Mesothelial cell of epicardium (in vitro differentiated cells): ENCODE measurements at regions not wholly inside any gene's neighbourhood (a gene's known extent, or its start where the extent isn't known, plus 50 kb on each side); places are given as distances from the start of the nearest gene placed in this dataset.

ENCODE experiments used
- DNase-seq, 2 experiments: peaks; one replicate each; pipeline ENCODE4 v3.0.0; 2021; ENCODE audit warnings: low spot score in 2 of 2; ENCODE audit not compliant: unreplicated experiment in 2 of 2
- H3K27ac Mint-ChIP-seq: 2 replicates; pipeline ENCODE4 v1.8.0; 2021; ENCODE audit warnings: mixed read lengths
- H3K27me3 Mint-ChIP-seq: 2 replicates; pipeline ENCODE4 v1.8.0; 2021; ENCODE audit warnings: low read depth, mixed read lengths
- H3K36me3 Mint-ChIP-seq: 2 replicates; pipeline ENCODE4 v1.8.0; 2021; ENCODE audit warnings: mixed read lengths
- H3K4me1 Mint-ChIP-seq: 2 replicates; pipeline ENCODE4 v1.8.0; 2021; ENCODE audit warnings: mixed read lengths
- H3K4me3 Mint-ChIP-seq: 2 replicates; pipeline ENCODE4 v1.8.0; 2021; ENCODE audit warnings: mild to moderate bottlenecking, moderate library complexity, mixed read lengths
- H3K9me3 Mint-ChIP-seq: 2 replicates; pipeline ENCODE4 v1.8.0; 2021; ENCODE audit warnings: mixed read lengths
- CTCF ChIP-seq: fragments of 200-600 bp; sonication (generic); IDR thresholded peaks from one replicate; pipeline ENCODE4 v1.5.0; 2021; ENCODE audit warnings: antibody characterized with exemption; ENCODE audit not compliant: unreplicated experiment

GRCh38 chr7:52659178-52659577 is 376.3 kb upstream of the POM121L12 start:
- Mint-ChIP-seq H3K4me1 (no peaks in the 10 kb centered on the region), H3K4me3 (no peak overlapping the region), H3K27ac (no peak overlapping the region)

DNA sequence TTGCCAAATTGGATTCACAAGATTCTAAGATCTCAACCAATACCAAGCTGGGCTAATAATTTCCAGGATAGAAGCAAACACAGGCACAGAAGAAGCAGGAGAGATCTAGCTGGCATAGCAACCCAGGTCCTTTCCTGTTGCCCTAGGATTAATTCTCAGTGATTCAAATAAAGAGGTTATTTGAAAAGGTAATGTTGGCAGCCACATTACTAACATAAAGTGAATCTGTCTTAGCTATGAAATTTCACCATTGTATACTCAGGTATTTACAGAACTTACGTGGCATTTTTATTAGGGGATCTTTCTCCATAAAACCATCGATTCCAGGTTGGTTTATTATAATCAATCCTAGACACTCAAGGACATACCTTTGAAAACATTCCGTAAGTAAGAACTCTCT is 379.3 kb upstream of the POM121L12 start:
- peaks cover 13% of the 10 kb centered on the region for H3K9me3 Mint-ChIP-seq
- no peaks in the 10 kb centered on the region for H3K4me1 Mint-ChIP-seq
- TF ChIP-seq CTCF, result no peak
- no peak overlapping the region for H3K27ac Mint-ChIP-seq
- peaks cover 3% of the 10 kb centered on the region for H3K36me3 Mint-ChIP-seq
- DNase-seq, result no peak
- H3K4me3 Mint-ChIP-seq, result no peak overlapping the region
- H3K27me3 Mint-ChIP-seq, result no peaks in the 10 kb centered on the region

More at GRCh38 chr7:52659178-52659577, 376.3 kb upstream of the POM121L12 start:
- no peak for DNase-seq
- Mint-ChIP-seq H3K9me3 (peaks cover 14% of the 10 kb centered on the region), H3K36me3 (peaks cover 3% of the 10 kb centered on the region), H3K27me3 (no peaks in the 10 kb centered on the region)
- no peak for TF ChIP-seq CTCF

GRCh38 chr7:52652621-52653020 is 382.8 kb upstream of the POM121L12 start:
- H3K27ac Mint-ChIP-seq, result no peak overlapping the region
- H3K36me3 Mint-ChIP-seq, result no peaks in the 10 kb centered on the region
- peaks cover 3% of the 10 kb centered on the region for H3K9me3 Mint-ChIP-seq
- DNase-seq, result no peak
- H3K4me1 Mint-ChIP-seq, result no peaks in the 10 kb centered on the region
- H3K27me3 Mint-ChIP-seq, result no peaks in the 10 kb centered on the region
- no peak for TF ChIP-seq CTCF
- no peak overlapping the region for H3K4me3 Mint-ChIP-seq

GRCh38 chr7:52648872-52649271 is 386.6 kb upstream of the POM121L12 start:
- peaks cover 7% of the 10 kb centered on the region for H3K9me3 Mint-ChIP-seq
- no peak for TF ChIP-seq CTCF
- no peak overlapping the region for H3K27ac Mint-ChIP-seq
- H3K36me3 Mint-ChIP-seq, result no peaks in the 10 kb centered on the region
- no peak for DNase-seq
- H3K4me3 Mint-ChIP-seq, result no peak overlapping the region
- H3K4me1 Mint-ChIP-seq, result no peaks in the 10 kb centered on the region
- H3K27me3 Mint-ChIP-seq, result no peaks in the 10 kb centered on the region

- Mint-ChIP-seq H3K9me3 (peaks cover 7% of the 10 kb centered on the region), H3K4me3 (no peak overlapping the region), H3K27me3 (no peaks in the 10 kb centered on the region), H3K4me1 (no peaks in the 10 kb centered on the region), H3K36me3 (no peaks in the 10 kb centered on the region), H3K27ac (no peak overlapping the region)
- TF ChIP-seq CTCF, result no peak
- DNase-seq, result no peak
Measured at GRCh38 chr7:52647046-52647445, 388.4 kb upstream of the POM121L12 start.

DNA sequence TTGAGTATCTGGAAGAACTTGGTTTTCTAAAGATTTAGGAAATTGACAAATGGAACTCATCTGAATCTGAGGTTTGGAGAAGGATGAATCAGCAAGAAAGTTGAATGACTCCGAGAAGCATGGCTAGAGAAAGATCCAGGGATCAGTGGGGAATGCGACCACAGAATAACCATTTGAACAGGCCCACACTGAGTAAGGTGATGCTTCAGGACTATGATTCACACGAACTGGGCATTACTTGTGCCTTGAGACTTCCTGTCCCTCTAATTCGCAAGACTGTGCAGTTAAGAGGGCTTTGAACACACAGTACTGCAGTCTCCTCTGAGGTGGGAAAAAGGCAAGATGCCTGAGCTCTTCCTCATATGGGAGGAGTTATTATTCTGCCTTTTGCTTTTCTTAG is 395.5 kb upstream of the POM121L12 start:
- DNase-seq, result no peak
- Mint-ChIP-seq H3K27ac (no peak overlapping the region), H3K4me1 (no peaks in the 10 kb centered on the region), H3K9me3 (no peaks in the 10 kb centered on the region), H3K27me3 (no peaks in the 10 kb centered on the region), H3K4me3 (no peak overlapping the region), H3K36me3 (no peaks in the 10 kb centered on the region)
- no peak for TF ChIP-seq CTCF
